Retinal pigment epithelial cell (primary cell): ENCODE measurements at regions not wholly inside any gene's neighbourhood (a gene's known extent, or its start where the extent isn't known, plus 50 kb on each side); places are given as distances from the start of the nearest gene placed in this dataset.

Experiments
- DNase-seq: peaks from one replicate; pipeline ENCODE4 v3.0.0-alpha.2; 2010; ENCODE audit warnings: low read depth
- H3K4me3 ChIP-seq: 2 replicates; pipeline ENCODE4 v1.5.1; 2011; ENCODE audit warnings: mild to moderate bottlenecking, low read length, control low read depth, moderate library complexity
- TF ChIP-seq, protein P1 (sequence below): conservative IDR thresholded peaks from 2 replicates; pipeline ENCODE4 v1.5.1; 2011; ENCODE audit warnings: low read depth, low read length, control low read depth, inconsistent platforms

DNA sequence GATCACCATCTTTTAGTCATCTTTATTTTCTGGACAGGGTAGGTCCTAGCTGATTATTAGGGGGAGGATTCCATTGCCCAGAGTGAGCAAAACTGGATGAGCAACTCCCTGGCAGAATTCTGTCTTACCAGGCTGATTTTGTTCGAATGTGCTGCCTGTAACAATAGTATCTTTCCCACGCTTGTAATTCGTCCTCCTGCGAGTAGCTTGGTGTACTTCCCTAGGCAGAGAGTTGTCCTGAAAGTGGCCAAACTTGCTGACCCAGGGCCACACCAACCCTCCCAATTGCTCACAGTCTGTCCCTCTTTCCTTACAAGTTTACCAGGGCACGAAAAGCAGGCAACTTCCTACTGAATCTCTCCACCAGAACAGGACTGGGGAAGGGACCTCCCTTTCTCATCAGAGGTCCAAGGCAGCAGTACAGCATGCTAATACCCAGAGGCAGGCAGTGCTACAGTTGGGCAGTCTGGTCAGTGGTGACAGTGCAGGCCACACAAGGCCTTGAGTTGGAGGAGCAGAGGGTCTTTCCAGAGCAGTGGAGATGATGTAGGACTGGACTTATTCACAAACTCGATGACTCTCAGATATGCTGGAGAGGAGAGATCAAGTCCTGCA, 67.8 kb upstream of the NLK start:
- TF ChIP-seq, protein P1, sequence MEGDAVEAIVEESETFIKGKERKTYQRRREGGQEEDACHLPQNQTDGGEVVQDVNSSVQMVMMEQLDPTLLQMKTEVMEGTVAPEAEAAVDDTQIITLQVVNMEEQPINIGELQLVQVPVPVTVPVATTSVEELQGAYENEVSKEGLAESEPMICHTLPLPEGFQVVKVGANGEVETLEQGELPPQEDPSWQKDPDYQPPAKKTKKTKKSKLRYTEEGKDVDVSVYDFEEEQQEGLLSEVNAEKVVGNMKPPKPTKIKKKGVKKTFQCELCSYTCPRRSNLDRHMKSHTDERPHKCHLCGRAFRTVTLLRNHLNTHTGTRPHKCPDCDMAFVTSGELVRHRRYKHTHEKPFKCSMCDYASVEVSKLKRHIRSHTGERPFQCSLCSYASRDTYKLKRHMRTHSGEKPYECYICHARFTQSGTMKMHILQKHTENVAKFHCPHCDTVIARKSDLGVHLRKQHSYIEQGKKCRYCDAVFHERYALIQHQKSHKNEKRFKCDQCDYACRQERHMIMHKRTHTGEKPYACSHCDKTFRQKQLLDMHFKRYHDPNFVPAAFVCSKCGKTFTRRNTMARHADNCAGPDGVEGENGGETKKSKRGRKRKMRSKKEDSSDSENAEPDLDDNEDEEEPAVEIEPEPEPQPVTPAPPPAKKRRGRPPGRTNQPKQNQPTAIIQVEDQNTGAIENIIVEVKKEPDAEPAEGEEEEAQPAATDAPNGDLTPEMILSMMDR = no peak
- DNase-seq = no peak
- no peak overlapping the region for H3K4me3 ChIP-seq

DNA sequence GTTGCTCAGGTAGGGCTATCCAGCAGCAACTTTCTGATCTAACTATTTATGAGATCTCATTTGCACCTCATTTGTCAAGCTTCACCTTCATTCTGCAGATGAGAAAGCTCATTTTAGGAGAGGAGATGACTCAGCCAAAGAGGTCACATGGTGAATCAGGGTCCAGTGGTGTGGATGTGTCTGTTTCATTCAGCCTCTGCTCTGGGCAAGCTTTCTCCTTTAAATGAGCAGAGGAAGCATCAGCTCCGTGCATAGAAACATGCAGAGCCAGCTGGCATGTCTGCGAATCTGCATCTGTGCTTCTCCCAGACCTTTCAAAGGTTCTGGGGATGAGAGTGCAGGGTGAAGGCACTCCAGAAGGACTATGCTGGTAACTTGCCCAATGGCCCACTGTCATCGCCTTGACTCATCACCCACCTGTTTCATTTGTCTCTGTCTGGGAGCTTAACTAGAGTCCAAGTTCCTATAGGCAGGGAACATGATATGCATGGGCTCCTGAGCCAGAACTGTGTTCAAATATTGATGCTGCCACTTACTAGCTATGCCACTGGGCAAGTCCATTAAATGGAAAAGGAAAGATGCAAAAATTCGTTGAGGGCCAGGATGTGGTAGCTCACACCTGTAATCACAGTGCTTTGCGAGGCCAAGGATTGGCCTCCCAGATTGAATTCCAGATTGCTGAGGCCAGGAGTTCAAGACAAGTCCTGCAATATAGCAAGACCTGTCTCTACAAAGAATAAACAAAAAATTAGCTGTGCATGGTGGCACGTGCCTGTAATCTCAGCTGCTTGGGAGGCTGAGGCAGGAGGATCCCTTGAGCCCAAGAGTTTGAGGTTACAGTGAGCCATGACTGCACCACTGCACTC, 67.1 kb upstream of the NLK start:
- H3K4me3 ChIP-seq = no peak overlapping the region
- DNase-seq = no peak
- TF ChIP-seq, protein P1 = no peak

DNA sequence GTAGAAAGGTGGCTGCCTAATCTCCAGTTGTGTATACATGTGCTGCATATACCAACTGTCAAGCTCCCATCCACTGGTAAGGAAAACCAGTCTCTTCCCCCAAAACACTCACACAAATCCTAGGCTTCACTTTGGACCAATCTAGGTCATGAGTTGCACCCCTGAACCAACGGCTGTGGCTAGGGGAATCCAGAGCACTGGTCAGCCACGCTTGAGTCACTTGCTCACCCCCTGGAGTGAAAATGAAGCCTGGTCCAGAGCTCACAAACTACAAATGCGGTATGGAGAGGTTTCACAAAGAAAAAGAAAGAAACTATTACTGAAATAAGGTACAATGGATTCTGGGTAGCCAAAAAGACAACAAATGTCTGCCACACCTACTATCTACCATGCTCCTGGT, 66.1 kb upstream of the NLK start:
- TF ChIP-seq, protein P1 = no peak
- DNase-seq = no peak
- H3K4me3 ChIP-seq = no peak overlapping the region

DNA sequence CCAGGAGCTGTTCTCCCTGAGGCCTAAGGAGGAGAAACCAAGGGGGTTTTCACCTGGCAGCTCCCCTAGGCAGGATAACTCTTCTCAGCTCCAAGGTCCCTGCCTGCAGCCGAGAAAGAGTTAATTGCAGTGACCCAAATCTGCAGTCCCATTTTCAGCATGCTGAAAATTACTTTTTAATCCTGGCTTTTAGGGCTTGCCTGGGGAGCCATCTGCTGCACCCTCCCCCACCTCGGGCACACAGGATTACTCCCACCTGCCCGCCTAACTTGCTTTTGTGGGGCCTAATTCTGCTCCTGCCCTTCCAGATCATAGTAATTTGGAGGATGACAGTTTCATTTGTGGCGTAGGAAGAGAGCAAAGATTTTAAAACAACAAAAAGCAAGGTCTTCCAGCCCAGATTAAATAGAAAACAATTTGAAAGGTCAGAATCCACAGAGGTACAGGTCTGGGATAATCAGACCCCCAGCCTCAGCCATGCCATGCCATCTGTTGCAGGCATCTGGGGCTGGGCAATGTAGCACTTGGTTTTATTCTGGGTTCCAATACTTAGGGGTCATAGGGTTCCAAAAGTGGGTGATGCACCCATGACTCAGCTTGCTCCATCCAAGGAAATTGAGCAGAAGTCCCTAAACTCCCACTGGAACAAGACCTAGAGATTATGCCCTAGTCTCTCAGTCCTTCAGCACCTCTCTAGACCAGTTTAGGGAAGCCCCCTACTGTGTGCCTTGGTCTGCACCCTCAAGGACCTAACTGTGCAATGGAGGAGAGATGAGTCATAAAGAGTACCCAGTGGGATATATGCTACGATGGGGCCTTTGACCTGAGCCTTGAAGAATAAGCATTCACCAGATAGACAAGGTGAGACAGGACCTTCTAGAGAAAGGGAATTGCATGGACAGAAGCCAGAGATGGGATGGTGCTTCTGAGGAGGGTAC, 64.5 kb upstream of the NLK start:
- TF ChIP-seq, protein P1 = no peak
- DNase-seq = no peak
- no peak overlapping the region for H3K4me3 ChIP-seq

DNA sequence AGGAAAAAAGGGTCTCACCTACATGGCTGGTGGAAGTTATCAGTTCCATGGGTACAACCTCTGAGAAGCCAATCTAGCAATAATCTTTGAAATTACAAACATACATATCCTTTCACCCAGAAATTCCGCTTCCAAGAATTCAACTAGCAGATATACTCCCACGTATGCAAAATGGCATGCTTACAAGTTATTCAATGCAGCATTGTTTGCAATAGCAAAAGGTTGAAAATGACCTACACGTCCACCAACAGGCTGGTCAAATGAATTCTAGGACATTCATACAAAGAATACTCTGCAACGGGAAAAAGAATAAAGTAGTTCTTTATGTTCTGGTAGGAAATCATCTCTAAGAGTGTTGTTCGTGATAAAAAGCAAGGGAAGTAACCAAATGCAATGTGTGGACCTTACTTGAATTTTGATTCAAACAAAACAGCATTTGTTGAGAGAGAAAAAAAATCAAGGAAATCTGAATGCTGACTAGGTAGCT, 63.7 kb upstream of the NLK start:
- no peak overlapping the region for H3K4me3 ChIP-seq
- TF ChIP-seq, protein P1 = no peak
- DNase-seq = no peak

DNA sequence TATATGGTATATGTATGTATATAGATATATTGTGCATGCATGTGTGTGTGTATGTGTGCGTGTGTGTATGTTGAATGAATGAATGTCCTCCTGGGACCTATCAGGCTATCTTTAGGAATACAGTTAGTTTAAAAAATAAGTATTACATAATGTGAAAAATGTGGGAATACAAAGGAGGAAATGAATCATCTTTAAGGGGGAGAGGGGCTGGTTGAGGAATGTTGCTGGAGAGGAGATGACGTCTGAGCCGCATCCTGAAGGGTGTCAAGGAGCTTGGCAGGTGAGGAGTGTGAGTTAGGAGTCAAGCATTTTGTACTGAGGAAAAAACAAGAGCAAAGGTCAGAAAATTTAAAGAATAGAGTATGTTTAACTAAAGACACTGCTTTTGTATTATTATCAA, 62.4 kb upstream of the NLK start:
- DNase-seq = peak; percentile 38
- no peak overlapping the region for H3K4me3 ChIP-seq
- TF ChIP-seq, protein P1 = no peak
